Activated CD4-positive, alpha-beta T cell treated with anti-CD3 and anti-CD28 coated beads, Interleukin-2, amount 50 U/mL, for 48 hours (primary cell): ENCODE measurements at regions not wholly inside any gene's neighbourhood (a gene's known extent, or its start where the extent isn't known, plus 50 kb on each side); places are given as distances from the start of the nearest gene placed in this dataset.
"Not testable (repeated sequence)": the region's sequence is repeated elsewhere in the genome, so short reads cannot be mapped to it uniquely, and the experiment has no call there.

Source experiments
- DNase-seq, 2 experiments: peaks; one replicate each; pipeline ENCODE4 v3.0.0-alpha.2; 2020

DNA sequence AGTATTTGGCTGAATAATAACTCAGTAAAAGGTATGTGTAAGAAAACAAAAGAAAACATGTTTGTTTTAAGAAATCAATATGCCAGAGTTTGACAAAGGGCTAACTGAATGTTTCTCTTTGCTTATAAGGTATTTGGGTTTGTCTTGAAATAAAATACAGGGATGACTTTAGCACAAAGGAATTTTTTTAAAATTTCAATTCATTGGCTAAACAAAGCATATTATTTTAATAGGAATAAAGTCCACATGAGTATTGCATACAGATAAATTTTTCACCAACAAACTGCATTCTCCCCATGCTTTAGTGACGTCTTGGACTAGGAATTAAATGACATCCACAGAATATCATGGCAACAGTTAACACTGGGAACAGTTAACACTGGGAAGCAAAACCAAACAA lies 480.0 kb upstream of the JAG1 start:
- no peak for DNase-seq

DNA sequence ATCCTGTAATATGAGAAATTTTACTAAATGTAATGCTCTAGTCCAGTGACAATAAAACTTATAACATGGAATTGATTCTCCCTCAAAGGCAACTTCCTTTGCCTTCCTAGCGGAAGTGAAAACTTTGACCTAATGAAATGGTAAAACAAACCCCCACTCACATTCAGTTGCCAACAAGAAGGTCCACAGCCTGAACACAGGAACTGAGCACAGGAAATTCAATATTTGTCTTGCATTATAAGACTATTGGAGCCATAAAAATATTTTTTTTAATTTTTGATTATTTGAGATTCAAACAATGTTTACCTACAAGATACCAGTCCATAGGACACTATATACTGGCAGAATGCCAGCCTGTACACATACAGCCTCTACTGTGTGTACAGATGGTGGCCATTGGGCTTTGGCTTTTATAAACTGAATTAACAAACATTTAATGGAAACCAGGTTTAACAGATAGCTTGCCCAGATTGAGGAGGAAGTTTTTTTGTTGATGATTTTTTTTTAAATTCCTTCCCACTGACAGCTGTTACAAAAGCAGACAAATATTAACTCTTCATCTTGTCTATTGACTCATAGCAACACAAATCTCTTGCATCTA lies 481.5 kb upstream of the JAG1 start:
- no peak for DNase-seq

- no peak for DNase-seq
Measured at GRCh38 chr20:11156922-11157321, 483.1 kb upstream of the JAG1 start.

DNA sequence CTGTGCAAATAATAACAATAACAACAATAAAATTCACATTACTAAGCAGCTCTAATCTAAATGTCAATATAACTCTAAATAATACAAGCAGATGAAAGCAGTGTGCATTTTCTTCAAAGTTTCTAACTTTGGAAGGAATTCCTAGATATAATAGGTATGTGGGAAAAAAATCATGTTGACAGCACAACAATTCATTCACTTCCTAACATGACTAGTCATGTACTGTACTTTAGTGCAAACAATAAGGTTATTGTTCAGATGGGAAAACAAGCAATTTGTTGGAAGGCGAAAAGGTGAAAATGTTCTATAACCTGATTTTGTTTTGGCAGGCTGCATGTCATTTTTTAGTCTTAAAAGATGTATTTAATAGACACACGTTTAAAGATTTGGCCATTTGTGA lies 484.3 kb upstream of the JAG1 start:
- DNase-seq = no peak

- no peak for DNase-seq
Measured at GRCh38 chr20:11158589-11158988, 484.8 kb upstream of the JAG1 start.

DNA sequence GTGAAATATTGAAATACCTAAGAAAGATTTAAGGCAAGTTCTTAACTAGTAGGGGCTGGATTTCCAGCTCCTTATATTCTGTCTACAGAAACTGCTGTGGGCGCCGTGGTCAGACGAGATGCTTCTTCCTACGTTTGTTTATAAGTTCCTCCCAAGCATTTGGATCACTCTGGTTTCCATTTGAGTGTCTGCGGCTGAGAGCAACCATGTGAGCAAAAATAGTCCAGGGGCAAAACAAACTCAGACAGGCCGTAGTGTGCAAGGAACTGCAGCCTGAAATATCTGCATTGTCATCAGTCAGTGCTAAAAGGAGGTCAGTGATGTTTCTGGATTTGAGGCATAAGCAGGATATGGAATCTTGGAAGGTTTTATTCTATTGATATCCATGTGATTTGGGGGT lies 485.9 kb upstream of the JAG1 start:
- DNase-seq = no peak

DNA sequence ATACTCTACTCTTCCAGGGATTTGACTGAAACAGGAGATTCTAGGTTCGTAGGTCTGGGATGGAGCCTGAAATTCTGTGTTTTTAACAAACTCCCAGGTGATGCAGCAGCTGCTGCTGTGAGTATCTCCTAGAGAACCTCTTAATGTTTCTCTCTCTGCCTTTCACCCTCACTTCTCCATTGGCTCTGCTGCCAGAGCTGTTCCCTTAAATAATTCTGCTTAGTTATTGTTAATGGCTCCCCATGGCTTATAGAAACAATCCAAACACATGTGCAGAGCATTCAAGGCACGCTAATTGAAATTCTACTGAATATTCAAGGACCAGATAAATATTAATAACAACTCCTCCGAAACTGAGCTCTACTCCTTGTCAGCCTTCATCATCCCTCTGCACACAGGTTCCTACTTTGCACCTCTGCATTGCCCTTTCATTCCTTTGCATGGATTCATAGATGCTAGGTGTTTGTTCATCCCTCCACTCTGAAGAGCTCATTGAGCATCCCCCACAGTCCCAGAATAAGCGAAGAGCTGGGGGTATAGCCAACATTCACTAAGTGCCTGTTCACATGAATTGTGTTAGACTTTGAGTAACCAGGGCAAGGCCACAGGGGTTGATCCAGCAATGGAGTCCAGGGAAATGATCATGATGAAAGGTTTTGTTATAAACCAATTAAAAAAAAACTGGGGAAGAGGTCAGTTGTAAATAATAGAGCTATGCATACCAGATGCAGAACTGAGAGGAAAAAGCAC lies 488.4 kb upstream of the JAG1 start:
- DNase-seq = no peak

- DNase-seq = no peak
Measured at GRCh38 chr20:11165789-11166188, 492.0 kb upstream of the JAG1 start.

DNA sequence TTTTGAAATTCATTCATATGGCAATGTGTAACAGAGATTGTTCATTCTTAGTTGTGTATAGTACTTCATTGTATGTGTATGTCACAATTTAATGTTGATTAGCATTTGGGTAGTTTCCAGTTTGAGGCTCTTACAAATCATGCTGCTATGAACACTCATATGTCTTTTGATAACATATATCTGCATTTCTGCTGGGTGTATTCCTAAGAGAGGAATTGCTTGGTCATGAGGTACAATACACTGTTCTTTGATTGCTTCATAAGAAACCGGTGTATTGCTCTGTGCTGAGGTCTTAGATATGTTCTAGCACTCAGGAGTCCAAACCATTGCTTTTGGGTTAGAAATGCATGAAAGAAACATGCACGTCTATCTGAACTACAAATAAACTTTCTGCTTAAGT lies 492.9 kb upstream of the JAG1 start:
- no peak for DNase-seq

DNA sequence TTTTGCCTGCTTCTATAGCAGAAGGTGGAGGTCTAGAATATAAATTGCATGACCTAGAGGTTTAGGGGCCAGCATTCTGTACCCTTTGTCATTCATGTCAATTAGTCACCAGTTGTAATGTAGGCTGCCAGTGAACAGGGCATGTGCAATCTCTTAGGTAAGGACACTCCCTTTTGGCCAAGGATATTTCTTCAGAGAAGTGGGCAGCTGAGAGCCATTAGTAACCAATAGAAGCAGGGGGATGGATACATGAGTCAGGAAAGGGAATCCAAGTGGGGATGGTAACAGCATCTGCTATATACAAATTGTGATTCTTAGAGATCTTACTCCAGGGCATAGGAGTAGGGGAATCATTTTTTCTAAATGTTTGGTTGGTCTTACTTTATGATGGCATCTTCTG lies 494.2 kb upstream of the JAG1 start:
- DNase-seq = no peak

GRCh38 chr20:11170025-11170424 lies 496.2 kb upstream of the JAG1 start:
- DNase-seq = no peak

- no peak for DNase-seq
Measured at GRCh38 chr20:11170565-11170964, 496.8 kb upstream of the JAG1 start.

- no peak for DNase-seq
Measured at GRCh38 chr20:11172881-11173280, 499.1 kb upstream of the JAG1 start.

GRCh38 chr20:11173916-11174315 lies 500.1 kb upstream of the JAG1 start:
- no peak for DNase-seq

- no peak for DNase-seq
Measured at GRCh38 chr20:11174861-11175260, 501.1 kb upstream of the JAG1 start.

DNA sequence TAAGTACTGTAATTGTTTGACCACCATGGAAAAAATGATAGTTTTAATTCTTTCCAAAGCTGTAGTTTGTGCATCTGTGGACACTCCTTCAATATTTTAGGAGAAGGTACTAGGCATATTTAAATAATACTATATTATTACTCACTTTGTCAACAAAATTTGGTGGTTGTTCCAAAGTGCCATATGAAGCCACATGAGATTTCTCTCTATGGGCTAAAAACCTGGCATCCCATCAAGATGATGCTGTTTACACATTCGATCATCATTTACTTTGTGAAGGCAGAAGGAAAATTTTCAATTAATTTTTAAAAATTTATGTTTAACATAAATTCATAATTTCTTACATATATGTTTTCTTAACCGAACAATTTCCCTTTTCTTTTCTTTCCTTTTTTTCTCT lies 502.6 kb upstream of the JAG1 start:
- no peak for DNase-seq

GRCh38 chr20:11178946-11179654 lies 505.3 kb upstream of the JAG1 start:
- no peak for DNase-seq

DNA sequence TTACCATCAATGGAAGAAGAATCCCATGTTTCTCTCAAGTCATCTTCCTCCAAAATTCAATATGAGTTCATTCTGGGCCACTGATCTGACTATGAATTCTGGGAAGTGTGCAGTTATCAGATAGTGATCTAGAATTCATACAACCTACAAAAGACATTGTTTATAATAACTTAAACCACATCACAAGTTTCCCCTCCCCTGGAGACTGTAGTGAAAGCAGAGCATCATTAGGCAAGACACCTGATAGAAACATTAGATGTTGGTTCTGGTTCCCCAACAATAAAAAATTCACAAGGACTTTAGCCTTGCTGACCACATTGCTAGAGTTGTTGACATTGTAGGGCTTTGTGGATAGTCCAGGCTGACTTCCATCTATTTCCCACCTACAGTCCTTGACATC lies 506.4 kb upstream of the JAG1 start:
- DNase-seq = no peak

DNA sequence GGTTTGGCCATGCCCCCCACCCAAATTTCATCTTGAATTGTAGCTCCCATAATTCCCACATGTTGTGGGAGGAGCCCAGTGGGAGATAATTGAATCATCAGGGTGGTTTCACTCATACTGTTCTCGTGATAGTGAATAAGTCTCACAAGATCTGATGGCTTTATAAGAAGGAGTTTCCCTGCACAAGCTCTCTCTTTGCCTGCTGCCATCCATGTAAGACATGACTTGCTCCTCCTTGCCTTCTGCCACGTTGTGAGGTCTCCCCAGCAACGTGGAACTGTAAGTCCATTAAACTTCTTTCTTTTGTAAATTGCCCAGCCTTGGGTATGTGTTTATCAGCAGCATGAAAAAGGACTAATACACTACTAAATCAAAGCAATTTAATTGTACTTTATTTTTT lies 507.3 kb upstream of the JAG1 start:
- not testable (repeated sequence) for DNase-seq

GRCh38 chr20:11181966-11182365 lies 508.2 kb upstream of the JAG1 start:
- DNase-seq = no peak

DNA sequence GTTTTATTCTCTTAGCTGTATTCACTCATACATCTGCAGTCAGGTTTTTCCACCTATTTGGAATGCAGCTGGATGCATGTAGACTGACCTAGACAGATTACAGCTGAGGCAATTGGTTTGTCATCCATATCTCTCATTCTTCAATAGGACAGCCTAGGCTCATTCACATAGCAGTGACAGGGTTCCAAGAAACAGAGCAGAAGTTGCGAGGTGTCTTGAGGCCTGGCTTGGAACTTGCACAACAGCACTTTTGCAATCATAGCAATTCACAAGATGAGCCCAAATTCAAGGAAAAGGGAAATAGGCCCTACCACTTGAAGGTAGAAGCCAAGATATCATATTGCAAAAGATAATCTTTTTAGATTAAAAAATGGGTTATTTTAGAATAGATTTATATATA lies 508.9 kb upstream of the JAG1 start:
- DNase-seq = no peak

DNA sequence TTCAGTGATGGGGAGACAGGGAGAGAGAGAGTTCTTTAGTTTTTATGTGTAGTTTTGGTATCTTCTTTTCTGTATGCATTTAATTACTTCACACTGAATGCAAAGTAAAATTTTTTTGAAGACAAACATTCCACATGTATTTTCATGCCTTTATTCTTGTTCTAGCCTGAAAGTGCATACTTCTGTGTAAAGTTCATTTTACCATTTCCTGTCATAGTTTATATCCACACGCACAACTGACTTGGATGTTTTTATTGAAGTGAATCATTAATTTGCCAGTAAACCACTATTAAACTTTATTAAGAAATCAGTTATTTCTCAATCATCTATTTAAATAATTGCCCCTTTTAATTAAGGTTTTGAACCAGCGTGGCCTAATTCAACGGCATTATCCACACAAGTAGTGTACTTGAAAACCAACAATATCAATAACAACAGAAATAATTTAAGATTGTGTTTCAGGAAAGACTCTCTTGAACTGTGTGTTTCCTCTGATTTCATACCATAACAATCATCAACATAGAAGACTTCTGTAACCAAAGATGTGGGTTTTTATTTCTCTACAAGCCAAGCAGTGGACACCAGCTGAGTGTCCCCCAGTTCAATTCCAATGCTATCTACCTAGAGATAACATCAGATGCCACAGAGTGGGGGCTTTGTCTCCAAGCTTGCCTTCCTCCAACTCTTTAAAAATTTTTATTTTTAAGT lies 512.7 kb upstream of the JAG1 start:
- no peak for DNase-seq

GRCh38 chr20:11188843-11189603 lies 515.2 kb upstream of the JAG1 start:
- no peak for DNase-seq
